ENCODE measurements at regions not wholly inside any gene's neighbourhood (a gene's known extent, or its start where the extent isn't known, plus 50 kb on each side); places are given as distances from the start of the nearest gene placed in this dataset.
"Not testable (repeated sequence)": the region's sequence is repeated elsewhere in the genome, so short reads cannot be mapped to it uniquely, and the experiment has no call there.

- H3K4me1 ChIP-seq (ENCODE audit: control insufficient read depth, insufficient read depth, low read length): no peaks in the 10 kb centered on the region
- H3K9ac ChIP-seq (ENCODE audit: low read length): no peak overlapping the region
- no peaks in the 10 kb centered on the region for H3K27me3 ChIP-seq (ENCODE audit: control insufficient read depth, insufficient read depth, low read length)
- no peaks in the 10 kb centered on the region for H3K9me3 ChIP-seq (ENCODE audit: control insufficient read depth, low read length)
- H3K4me3 ChIP-seq (ENCODE audit: low read length): no peak overlapping the region
- no peaks in the 10 kb centered on the region for H3K36me3 ChIP-seq (ENCODE audit: control insufficient read depth, insufficient read depth, low read length)
Measured at GRCh38 chr15:60154764-60155325, 150.7 kb downstream of the FOXB1 start.

GRCh38 chr15:60155661-60156060 is 151.6 kb downstream of the FOXB1 start:
- Histone ChIP-seq H3K36me3 (ENCODE audit: control insufficient read depth, insufficient read depth, low read length) (no peaks in the 10 kb centered on the region), H3K27me3 (ENCODE audit: control insufficient read depth, insufficient read depth, low read length) (no peaks in the 10 kb centered on the region), H3K4me3 (ENCODE audit: low read length) (no peak overlapping the region), H3K9ac (ENCODE audit: low read length) (no peak overlapping the region), H3K9me3 (ENCODE audit: control insufficient read depth, low read length) (no peaks in the 10 kb centered on the region), H3K4me1 (ENCODE audit: control insufficient read depth, insufficient read depth, low read length) (no peaks in the 10 kb centered on the region)

GRCh38 chr15:60160909-60161308 is 156.8 kb downstream of the FOXB1 start:
- H3K4me3 ChIP-seq (ENCODE audit: low read length): no peak overlapping the region
- H3K36me3 ChIP-seq (ENCODE audit: control insufficient read depth, insufficient read depth, low read length): no peaks in the 10 kb centered on the region
- no peaks in the 10 kb centered on the region for H3K9me3 ChIP-seq (ENCODE audit: control insufficient read depth, low read length)
- no peak overlapping the region for H3K9ac ChIP-seq (ENCODE audit: low read length)
- no peaks in the 10 kb centered on the region for H3K4me1 ChIP-seq (ENCODE audit: control insufficient read depth, insufficient read depth, low read length)
- no peaks in the 10 kb centered on the region for H3K27me3 ChIP-seq (ENCODE audit: control insufficient read depth, insufficient read depth, low read length)

GRCh38 chr15:60161704-60162103 is 157.6 kb downstream of the FOXB1 start:
- Histone ChIP-seq H3K9me3 (ENCODE audit: control insufficient read depth, low read length) (no peaks in the 10 kb centered on the region), H3K4me1 (ENCODE audit: control insufficient read depth, insufficient read depth, low read length) (no peaks in the 10 kb centered on the region), H3K27me3 (ENCODE audit: control insufficient read depth, insufficient read depth, low read length) (no peaks in the 10 kb centered on the region), H3K36me3 (ENCODE audit: control insufficient read depth, insufficient read depth, low read length) (no peaks in the 10 kb centered on the region), H3K9ac (ENCODE audit: low read length) (no peak overlapping the region), H3K4me3 (ENCODE audit: low read length) (no peak overlapping the region)

GRCh38 chr15:60162251-60162967 is 158.3 kb downstream of the FOXB1 start:
- Histone ChIP-seq H3K9me3 (ENCODE audit: control insufficient read depth, low read length) (no peaks in the 10 kb centered on the region), H3K9ac (ENCODE audit: low read length) (no peak overlapping the region), H3K4me1 (ENCODE audit: control insufficient read depth, insufficient read depth, low read length) (no peaks in the 10 kb centered on the region), H3K27me3 (ENCODE audit: control insufficient read depth, insufficient read depth, low read length) (no peaks in the 10 kb centered on the region), H3K36me3 (ENCODE audit: control insufficient read depth, insufficient read depth, low read length) (no peaks in the 10 kb centered on the region), H3K4me3 (ENCODE audit: low read length) (no peak overlapping the region)

- no peaks in the 10 kb centered on the region for H3K27me3 ChIP-seq (ENCODE audit: control insufficient read depth, insufficient read depth, low read length)
- no peaks in the 10 kb centered on the region for H3K9me3 ChIP-seq (ENCODE audit: control insufficient read depth, low read length)
- H3K4me1 ChIP-seq (ENCODE audit: control insufficient read depth, insufficient read depth, low read length): no peaks in the 10 kb centered on the region
- no peak overlapping the region for H3K9ac ChIP-seq (ENCODE audit: low read length)
- H3K4me3 ChIP-seq (ENCODE audit: low read length): no peak overlapping the region
- H3K36me3 ChIP-seq (ENCODE audit: control insufficient read depth, insufficient read depth, low read length): no peaks in the 10 kb centered on the region
Measured at GRCh38 chr15:60162968-60163355, 158.9 kb downstream of the FOXB1 start.

- H3K36me3 ChIP-seq (ENCODE audit: control insufficient read depth, insufficient read depth, low read length): no peaks in the 10 kb centered on the region
- no peaks in the 10 kb centered on the region for H3K9me3 ChIP-seq (ENCODE audit: control insufficient read depth, low read length)
Measured at GRCh38 chr15:60165111-60165510, 161.0 kb downstream of the FOXB1 start.

GRCh38 chr15:60172143-60172542 is 168.0 kb downstream of the FOXB1 start:
- no peak overlapping the region for H3K9ac ChIP-seq (ENCODE audit: low read length)
- H3K4me1 ChIP-seq (ENCODE audit: control insufficient read depth, insufficient read depth, low read length): no peaks in the 10 kb centered on the region
- no peaks in the 10 kb centered on the region for H3K27me3 ChIP-seq (ENCODE audit: control insufficient read depth, insufficient read depth, low read length)
- no peaks in the 10 kb centered on the region for H3K9me3 ChIP-seq (ENCODE audit: control insufficient read depth, low read length)
- no peak overlapping the region for H3K4me3 ChIP-seq (ENCODE audit: low read length)
- no peaks in the 10 kb centered on the region for H3K36me3 ChIP-seq (ENCODE audit: control insufficient read depth, insufficient read depth, low read length)

More at GRCh38 chr15:60165111-60165510, 161.0 kb downstream of the FOXB1 start:
- no peak overlapping the region for H3K9ac ChIP-seq (ENCODE audit: low read length)
- H3K27me3 ChIP-seq (ENCODE audit: control insufficient read depth, insufficient read depth, low read length): no peaks in the 10 kb centered on the region
- H3K4me3 ChIP-seq (ENCODE audit: low read length): no peak overlapping the region
- H3K4me1 ChIP-seq (ENCODE audit: control insufficient read depth, insufficient read depth, low read length): no peaks in the 10 kb centered on the region

- Histone ChIP-seq H3K9ac (ENCODE audit: low read length) (no peak overlapping the region), H3K4me3 (ENCODE audit: low read length) (no peak overlapping the region), H3K27me3 (ENCODE audit: control insufficient read depth, insufficient read depth, low read length) (no peaks in the 10 kb centered on the region), H3K9me3 (ENCODE audit: control insufficient read depth, low read length) (no peaks in the 10 kb centered on the region), H3K36me3 (ENCODE audit: control insufficient read depth, insufficient read depth, low read length) (no peaks in the 10 kb centered on the region), H3K4me1 (ENCODE audit: control insufficient read depth, insufficient read depth, low read length) (no peaks in the 10 kb centered on the region)
Measured at GRCh38 chr15:60179786-60180391, 175.8 kb downstream of the FOXB1 start.

- H3K4me3 ChIP-seq (ENCODE audit: low read length); H3K27me3 ChIP-seq (ENCODE audit: control insufficient read depth, insufficient read depth, low read length); H3K36me3 ChIP-seq (ENCODE audit: control insufficient read depth, insufficient read depth, low read length); H3K4me1 ChIP-seq (ENCODE audit: control insufficient read depth, insufficient read depth, low read length); H3K9me3 ChIP-seq (ENCODE audit: control insufficient read depth, low read length); H3K9ac ChIP-seq (ENCODE audit: low read length): not testable (repeated sequence)
Measured at GRCh38 chr15:60181957-60182356, 177.8 kb downstream of the FOXB1 start.

GRCh38 chr15:60183366-60183765 is 179.3 kb downstream of the FOXB1 start:
- Histone ChIP-seq H3K9me3 (ENCODE audit: control insufficient read depth, low read length) (no peaks in the 10 kb centered on the region), H3K36me3 (ENCODE audit: control insufficient read depth, insufficient read depth, low read length) (no peaks in the 10 kb centered on the region), H3K9ac (ENCODE audit: low read length) (no peak overlapping the region), H3K4me1 (ENCODE audit: control insufficient read depth, insufficient read depth, low read length) (no peaks in the 10 kb centered on the region), H3K27me3 (ENCODE audit: control insufficient read depth, insufficient read depth, low read length) (no peaks in the 10 kb centered on the region), H3K4me3 (ENCODE audit: low read length) (no peak overlapping the region)

GRCh38 chr15:60184579-60184978 is 180.5 kb downstream of the FOXB1 start:
- H3K9ac ChIP-seq (ENCODE audit: low read length): no peak overlapping the region
- H3K27me3 ChIP-seq (ENCODE audit: control insufficient read depth, insufficient read depth, low read length): no peaks in the 10 kb centered on the region
- no peaks in the 10 kb centered on the region for H3K9me3 ChIP-seq (ENCODE audit: control insufficient read depth, low read length)
- no peak overlapping the region for H3K4me3 ChIP-seq (ENCODE audit: low read length)
- no peaks in the 10 kb centered on the region for H3K4me1 ChIP-seq (ENCODE audit: control insufficient read depth, insufficient read depth, low read length)
- no peaks in the 10 kb centered on the region for H3K36me3 ChIP-seq (ENCODE audit: control insufficient read depth, insufficient read depth, low read length)

Data from mucosa of stomach (tissue), 1 donor.